GM21723 (cell line): ENCODE measurements at regions not wholly inside any gene's neighbourhood (a gene's known extent, or its start where the extent isn't known, plus 50 kb on each side); places are given as distances from the start of the nearest gene placed in this dataset.

ENCODE experiments used
- ATAC-seq: cut with Tn5 transposase; IDR thresholded peaks from one replicate; pipeline ENCODE4 v1.9.1; 2021; ENCODE audit warnings: mild to moderate bottlenecking, moderate library complexity; ENCODE audit not compliant: unreplicated experiment

DNA sequence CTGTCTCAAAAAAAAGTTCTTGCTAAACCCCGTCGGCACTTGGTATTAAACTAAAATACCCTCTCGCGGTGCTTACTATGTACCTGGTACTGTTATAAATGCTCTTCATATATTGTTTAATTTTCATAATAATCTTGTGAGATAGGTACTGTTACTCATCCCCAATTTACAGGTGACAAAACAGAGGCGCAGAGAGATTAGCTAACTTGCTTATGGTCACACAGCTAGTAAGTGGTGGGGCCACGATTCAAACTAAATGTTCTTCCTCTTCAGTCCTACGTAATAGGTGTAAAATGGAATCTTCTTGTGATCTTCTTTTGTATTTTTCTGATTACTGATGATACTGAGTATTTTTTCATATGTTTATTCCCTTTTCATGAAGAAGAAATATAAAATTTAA lies 51.3 kb downstream of the TET3 start:
- ATAC-seq: no peak

DNA sequence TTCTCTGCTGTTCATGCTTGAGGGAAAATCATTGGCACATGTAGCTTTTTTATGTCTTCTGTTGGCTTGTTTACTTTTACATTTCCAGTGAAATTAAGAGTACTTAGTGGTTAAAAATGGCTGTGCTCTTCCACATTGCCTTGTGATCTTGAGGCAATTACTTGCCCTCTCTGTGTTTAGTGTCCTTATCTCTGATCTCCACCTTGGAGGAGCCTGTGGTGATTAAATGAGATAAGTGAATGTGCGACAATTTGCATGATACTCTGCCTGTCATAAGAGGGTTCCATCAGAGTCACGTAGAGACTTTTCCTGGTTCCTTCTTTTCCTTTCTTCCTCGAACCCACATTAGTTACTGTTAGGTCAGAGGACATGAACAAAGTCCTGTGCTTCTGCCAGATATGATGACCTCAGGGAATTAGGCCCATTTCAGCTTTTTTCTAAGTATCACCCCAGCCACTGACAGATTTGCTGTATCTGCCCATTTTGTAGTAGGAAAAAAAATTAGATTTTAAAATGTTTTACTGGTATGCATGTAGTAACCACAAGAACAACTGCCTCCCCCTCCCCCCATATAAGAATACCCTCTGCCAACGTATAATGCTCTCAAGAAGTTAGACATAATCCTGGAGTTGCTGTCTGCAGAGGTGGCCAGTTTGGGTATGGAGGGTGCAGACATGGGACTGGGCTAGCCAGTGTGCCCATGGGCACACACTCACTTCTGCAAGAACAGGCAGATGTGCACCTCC lies 51.9 kb downstream of the TET3 start:
- ATAC-seq: no peak

DNA sequence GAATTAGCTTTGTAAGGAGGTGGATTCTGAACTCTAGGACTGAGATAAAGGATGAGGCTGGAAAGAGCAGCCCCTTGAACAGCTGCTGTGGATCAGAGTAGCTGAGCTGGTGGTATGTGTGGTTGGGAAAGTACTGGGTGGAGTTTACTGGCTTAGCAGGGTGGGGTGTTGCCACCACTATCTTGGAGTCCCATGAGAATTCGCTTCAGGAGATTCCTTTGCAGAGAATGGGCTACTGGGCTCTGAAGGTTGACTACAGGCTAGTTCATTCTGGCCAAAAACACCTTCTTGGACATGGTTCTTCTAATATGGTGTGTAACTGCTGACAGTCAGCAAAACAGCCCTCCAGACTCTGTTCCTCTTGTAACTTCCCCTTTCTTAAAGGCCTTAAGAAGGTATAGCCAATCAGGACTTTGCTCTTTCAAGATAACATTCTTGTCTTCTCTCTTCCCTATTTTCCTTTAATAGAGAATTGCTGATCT lies 52.7 kb downstream of the TET3 start:
- ATAC-seq: peak; percentile 61

DNA sequence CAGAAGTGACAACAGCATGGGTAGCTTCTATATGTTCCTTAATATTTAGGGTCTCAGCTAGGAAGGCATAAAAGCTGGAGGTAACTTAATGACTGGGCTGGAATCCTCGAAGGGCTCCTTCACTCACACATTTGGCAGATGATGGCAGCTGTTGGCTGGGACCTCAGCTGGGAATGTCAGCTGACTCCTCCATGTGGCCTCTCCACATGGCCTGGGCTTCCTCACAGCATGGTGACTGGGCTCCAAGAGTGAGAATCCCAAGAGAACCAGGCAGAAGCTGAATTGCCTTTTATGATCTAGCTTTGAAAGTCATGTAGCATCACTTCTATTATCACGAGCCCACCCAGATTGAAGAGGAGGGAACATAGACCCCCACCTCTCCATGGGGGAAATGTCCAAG lies 54.9 kb downstream of the TET3 start:
- no peak for ATAC-seq

DNA sequence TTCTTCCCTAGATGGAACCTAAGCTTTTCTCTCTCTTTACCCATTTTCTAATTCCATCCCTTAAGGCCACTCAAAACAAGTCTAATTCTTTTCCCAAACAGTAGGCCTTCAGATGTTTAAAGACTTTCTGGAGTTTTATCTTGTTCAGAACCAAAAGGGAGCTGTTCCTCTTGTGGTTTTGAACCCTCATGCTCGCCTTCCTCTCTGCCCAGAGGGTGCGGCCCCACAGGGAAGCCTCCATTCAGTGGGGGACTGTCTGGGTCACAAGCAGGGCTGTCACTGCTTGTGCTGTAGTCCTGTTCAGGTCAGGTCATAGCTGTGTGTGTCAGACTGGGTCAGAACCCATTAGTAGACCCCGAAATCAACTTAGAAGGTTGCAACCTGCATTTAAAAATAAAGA lies 56.5 kb downstream of the TET3 start:
- ATAC-seq: no peak

DNA sequence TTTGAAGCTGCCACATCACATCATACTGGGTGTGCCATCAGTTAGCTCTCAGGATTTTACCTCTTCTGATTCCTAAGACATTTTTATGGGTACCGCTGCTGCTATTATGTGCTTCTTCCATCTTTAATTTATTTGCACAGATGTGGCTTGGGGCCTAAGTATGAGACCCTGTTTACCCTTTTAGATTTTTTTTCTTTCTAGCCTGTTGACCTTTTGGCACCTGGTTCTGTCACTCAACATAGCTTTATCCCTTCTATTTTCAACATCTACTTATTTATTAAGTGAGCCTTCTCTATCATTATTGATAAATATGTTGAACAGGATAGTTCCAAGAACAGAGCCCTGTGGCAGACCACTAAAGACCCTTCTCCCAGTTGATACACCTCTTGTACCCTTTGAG lies 57.0 kb downstream of the TET3 start:
- no peak for ATAC-seq

DNA sequence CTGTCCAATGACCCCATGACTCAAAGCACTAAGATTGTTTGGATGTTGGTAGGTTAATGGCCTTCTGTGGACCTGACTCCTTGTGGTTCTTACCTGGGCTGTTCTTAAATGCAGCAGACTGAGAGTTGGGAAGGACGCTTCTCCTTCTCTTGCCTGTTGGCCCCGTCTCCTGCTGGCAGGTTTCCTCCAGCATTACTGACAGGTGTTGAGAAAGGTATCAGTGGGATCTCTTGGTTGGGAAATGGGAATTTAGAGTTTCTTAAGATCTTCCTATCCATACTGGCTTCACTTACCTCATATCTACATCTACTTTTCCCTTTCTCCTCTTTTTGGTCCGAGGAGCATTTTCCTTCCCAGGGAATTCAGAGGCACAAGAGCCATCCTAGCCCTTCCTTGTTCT lies 57.9 kb downstream of the TET3 start:
- no peak for ATAC-seq

DNA sequence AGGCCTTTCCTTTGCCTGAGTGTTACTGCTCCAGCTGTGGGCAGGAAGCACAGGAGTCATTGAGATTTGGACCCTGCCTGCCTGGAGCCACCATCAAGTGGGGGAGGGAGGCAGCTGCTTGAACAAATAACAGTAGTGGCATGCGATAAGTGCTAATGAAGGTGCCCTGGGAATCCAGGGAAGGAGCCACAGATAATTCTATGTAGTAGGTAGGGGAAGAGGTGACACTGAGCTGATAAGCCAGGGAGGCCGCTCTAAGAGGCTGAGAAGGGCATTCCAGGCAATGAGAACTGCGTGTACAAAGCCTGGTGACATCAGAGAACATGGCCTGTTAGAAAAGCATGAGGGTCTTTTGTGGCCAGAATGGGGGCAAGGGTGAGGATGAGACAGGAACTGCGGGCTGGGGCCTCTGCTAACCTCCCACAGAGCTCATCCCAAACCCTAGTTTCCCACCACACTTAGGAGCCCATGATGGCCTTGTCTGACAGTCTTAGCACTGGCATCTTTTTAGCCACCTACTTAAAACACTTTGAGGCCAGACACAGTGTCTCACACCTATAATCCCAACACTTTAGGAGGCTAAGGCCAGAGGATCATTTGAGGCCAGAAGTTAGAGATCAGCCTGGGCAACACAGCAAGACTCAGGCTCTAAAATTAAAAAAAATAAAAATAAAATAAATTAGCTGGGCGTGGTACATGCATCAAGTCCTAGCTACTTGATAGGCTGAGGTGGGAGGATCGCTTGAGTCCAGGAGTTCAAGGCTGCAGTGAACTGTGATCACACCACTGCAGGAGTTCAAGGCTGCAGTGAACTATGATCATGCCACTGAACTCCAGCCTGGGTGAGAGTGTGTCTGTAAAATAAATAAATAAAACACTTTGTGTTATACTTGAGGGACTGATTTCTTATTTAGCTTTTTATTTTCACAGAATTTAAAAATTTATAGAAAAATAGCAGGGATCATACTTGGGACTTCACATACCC lies 58.9 kb downstream of the TET3 start:
- ATAC-seq: no peak

DNA sequence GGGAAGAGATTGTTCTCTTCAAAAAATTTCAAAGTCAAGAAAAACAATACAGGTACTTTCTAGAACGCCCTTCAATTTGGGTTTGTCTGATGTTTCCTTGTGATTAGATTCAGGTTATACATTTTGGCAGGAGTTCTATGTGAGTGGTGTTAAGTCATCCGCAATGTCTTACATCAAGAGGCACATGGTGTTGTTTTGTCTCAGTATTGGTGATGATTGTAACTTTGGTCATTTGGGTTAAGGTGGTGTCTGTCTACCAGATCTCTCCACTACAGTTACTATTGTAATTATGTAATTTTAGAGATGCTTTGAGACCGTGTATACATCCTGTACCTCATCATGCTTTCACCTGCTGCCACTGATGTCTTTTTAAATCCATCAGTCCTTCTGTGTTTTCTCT lies 60.3 kb downstream of the TET3 start:
- ATAC-seq: no peak

DNA sequence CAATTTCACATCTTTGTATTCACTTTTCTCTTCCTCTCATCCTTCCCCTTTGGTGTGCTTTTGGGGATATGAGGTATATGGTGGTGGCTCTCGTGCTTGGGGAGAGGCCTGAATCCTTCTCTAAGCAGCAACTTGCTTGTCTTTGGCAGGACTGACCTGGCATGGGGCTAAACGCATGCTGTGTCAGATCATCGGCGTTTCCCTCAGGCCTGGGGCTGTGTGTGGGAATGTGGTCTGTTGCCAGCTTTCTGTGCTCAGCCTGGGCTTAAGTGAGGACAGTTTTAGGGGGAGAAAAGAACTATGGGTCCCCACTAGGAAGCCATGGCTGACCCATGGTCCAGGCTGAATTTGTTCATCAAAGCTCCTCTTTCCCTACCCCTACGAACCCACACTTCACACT lies 60.7 kb downstream of the TET3 start:
- no peak for ATAC-seq

DNA sequence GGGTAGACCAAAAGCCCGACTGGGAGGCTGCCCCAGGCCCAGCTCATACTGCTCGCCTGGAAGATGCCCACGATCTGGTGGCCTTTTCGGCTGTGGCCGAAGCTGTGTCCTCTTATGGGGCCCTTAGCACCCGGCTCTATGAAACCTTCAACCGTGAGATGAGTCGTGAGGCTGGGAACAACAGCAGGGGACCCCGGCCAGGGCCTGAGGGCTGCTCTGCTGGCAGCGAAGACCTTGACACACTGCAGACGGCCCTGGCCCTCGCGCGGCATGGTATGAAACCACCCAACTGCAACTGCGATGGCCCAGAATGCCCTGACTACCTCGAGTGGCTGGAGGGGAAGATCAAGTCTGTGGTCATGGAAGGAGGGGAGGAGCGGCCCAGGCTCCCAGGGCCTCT lies 61.7 kb downstream of the TET3 start:
- no peak for ATAC-seq

DNA sequence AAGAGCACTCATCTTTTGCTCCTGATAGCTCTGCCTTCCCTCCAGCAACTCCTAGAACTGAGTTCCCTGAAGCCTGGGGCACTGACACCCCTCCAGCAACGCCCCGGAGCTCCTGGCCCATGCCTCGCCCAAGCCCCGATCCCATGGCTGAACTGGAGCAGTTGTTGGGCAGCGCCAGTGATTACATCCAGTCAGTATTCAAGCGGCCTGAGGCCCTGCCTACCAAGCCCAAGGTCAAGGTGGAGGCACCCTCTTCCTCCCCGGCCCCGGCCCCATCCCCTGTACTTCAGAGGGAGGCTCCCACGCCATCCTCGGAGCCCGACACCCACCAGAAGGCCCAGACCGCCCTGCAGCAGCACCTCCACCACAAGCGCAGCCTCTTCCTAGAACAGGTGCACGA lies 62.4 kb downstream of the TET3 start:
- ATAC-seq: no peak

DNA sequence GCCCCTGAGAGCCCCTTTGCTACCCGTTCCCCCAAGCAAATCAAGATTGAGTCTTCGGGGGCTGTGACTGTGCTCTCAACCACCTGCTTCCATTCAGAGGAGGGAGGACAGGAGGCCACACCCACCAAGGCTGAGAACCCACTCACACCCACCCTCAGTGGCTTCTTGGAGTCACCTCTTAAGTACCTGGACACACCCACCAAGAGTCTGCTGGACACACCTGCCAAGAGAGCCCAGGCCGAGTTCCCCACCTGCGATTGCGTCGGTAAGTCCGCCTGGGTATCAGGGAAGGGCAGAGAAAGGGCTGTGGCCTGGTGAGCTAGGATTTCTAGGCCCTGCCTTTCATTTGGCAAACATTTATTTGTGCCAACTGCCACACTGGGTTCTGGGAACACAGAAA lies 63.4 kb downstream of the TET3 start:
- no peak for ATAC-seq

DNA sequence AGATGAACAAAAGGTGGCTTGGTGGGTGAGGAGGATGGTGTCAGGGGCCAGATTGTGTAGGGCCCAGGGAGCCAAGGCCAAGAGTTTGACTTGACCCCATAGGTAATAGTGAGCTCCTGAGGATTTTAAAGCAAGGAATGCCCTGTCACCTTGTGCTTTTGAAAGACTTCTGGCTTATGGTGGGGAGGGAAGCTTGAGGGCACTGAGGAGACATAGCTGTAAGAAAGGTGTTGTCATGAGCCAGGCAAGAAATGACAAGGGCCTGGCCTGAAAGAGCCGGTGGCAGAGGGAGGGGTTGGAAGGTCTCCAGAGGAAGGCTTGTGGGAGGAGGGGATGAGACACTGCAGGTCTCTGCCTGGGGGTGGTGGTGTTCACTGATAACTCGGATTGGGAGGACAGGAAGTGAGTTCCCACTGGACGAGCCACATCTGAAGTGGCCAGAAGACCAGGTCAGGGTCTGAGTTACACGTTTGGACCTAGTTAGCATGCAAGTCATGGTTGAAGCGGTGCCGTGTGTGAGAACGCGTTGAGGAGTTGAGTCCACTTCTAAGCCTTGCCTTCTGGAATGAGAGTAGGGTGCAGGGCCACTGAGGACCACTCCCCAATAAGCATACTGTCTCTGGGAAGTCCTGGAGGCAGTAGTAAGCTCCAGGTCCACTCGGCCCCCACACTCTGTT lies 64.3 kb downstream of the TET3 start:
- no peak for ATAC-seq

DNA sequence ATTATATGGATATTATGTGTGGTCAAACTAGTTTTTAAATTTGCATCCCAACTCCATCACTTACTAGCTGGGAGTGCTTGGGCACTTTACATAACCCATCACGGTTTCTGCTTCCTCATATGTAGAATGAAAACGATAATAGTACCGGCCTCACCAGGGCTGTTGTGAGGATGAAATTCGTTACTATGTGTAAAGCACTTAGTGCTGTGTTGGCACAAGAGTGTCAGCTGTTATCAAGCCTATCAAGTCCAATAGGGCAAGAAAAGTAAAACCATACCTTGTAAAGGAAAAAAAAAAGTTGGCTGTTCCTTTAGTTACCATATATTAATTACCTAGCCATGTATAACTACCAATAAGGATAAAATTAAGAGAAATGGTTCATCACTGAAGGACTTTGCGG lies 65.4 kb downstream of the TET3 start:
- no peak for ATAC-seq

DNA sequence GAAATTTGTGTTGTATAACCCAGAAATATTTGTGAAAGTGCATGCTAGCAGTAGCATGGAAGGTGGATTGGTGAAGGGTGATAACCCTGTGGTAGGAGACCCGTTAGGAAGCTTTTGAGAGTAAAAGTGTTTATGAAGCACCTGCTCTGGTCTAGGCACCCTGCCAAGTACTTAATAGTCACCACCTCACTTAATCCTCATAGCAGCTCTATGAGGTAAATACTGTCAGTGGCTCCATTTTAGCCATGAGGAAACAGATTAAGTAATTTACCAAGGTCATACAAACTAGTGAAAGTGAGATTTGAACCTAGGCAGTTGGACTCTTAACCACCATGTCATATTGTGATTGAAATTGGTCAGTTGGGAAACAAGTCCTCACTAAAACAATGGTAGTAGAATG lies 66.8 kb downstream of the TET3 start:
- ATAC-seq: no peak

DNA sequence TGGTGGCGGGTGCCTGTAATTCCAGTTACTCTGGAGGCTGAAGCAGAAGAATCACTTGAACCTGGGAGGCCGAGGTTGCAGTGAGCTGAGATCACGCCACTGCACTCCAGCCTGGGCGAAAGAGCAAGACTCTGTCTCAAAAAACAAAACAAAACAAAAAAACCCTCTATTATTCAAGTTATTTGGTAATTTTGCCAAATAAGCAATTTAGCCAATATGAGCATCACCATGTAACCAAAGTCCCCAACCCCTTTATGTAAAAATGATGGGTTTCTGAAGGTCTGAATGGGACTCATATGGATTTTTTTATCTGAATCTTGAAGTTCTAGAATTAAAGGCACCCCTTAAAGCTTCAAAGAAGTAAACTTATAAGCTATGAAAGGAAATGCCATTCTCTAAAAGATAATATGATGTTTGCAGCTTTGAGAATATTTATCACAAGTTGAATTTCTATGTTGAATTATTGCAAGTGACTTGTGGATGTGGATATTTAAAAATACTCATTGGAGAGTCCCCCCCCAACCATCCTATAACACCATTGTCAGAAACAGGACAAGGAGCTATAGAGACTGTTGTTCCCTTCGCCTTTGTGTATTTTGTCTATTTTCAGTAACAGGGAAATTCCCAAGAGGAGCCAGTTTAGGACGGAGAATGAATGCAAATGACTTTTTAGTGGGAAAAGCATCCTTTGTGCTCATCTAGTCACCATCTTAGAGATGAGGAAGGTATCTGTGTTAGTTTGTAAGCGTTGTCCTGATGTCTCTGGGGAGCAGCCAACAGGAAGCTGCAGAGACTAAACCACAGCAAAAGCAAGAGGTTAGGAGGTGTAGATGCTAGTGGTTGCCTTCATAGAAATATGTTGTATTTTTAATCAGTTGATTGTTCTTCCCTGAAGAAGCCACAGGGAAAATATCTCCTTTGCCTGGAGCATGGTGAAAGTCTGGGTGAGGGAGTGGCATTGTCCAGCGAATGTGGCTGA lies 68.3 kb downstream of the TET3 start:
- no peak for ATAC-seq

DNA sequence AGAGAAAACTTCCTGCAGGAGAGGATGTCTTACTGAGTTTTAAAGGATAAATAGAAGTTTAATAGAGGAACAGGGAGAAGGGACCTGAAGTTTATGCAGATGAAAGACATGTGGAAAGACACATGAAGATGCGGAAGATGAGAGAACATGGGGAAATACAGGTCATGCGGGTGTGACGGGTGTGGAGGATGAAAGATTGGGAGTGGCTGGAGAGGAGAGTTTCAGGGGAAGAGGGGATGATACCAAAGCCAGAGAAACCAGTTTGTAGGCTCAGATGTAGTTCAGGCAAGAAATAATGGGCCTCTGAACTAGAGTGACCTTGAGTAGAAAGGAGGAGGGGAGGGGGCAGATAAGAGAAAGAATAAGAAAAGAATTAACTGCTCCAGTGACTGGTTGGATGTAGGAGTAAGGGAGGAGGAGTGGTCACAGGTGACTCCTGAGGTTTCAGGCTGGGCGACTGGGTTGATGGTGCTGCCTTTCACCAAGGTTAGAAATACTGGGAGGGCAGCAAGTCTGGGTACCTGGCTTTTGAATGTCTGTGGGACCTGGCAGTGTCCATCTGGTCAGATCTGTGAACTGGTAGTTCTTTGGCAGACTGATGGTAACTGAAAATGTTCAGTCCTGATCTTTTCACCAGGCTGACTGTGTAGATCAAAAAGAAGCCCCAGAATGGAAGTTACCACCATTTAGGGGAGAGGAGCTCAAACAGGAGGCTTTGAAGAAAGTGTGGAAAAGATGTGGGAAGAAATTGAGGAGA lies 69.4 kb downstream of the TET3 start:
- ATAC-seq: no peak

DNA sequence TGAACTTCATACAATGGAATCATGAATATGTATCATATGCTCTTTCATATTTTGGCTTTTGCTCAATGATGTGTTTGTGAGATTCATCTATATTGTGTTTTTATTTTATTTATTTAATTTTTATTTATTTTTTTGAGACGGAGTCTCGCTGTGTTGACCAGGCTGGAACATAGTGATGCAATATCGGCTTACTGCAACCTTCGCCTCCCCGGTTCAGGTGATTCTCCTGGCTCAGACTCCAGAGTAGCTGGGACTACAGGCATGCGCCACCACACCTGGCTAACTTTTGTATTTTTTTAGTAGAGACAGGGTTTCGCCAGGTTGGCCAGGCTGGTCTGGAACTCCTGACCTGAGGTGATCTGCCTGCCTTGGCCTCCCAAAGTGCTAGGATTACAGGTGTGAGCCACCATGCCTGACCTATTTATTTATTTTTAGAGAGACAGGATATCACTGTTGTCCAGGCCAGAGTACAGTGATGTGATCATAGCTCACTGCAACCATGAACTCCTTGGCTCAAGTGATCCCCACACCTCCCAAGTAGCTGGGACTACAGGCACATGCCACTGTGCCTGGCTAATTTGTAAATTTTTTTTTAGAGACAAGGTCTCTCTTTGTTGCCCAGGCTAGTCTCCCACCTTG lies 74.5 kb downstream of the TET3 start:
- ATAC-seq: no peak
